ENCODE measurements at regions not wholly inside any gene's neighbourhood (a gene's known extent, or its start where the extent isn't known, plus 50 kb on each side); places are given as distances from the start of the nearest gene placed in this dataset.

DNA sequence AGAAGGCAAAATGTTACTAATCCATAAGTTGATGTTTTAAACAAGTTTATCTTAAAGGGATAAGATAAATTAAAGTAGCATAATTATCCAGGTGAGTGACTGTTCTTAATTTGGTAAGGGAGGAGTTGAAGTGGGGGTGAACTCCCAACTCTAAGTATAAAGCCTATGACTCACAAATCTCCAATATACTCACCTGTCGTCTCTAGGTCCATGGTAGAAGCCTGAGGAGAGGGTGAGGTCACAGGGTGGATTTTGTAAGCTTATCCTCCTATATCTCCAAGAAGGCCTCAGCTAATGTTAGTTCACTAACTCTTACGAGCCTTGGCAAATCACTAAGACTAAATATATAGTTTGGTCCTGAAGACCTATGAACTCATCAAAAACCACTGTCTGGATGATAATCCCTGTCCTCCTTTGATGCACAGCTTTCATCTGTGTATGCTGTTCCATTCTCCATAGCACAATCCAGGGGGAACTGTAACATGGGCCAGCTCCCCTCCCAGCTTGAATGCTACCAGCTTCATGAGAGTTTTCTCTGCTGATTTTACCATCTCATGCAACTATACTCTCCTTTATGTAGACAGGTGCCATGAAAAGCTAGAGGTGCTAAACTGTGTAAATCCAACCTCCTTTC, 158.7 kb downstream of the BTC start:
- H3K4ac ChIP-seq (ENCODE audit: low read length): no peak overlapping the region
- peaks cover 0 to 1% of the 10 kb centered on the region in 2 donors for H3K4me1 ChIP-seq (ENCODE audit: control insufficient read depth in 2 of 2, insufficient read depth in 1 of 2, low read depth in 1 of 2, low read length in 2 of 2)
- no peak overlapping the region for H2AK5ac ChIP-seq (ENCODE audit: low read depth, low read length)
- H3K4me2 ChIP-seq (ENCODE audit: insufficient read depth, low read length, poor library complexity, severe bottlenecking): no peak overlapping the region
- H3K9ac ChIP-seq (ENCODE audit: low read depth, low read length, poor library complexity): no peak overlapping the region
- no CpG with 5 or more reads among the region's 2 CpGs for WGBS, 2 donors (ENCODE audit: extremely low coverage in 2 of 2, insufficient read length in 2 of 2, insufficient replicate concordance in 1 of 2)
- H2BK12ac ChIP-seq (ENCODE audit: low read length): no peak overlapping the region
- H4K91ac ChIP-seq (ENCODE audit: low read depth, low read length, poor library complexity): no peak overlapping the region
- no peaks in the 10 kb centered on the region for H3K27me3 ChIP-seq (ENCODE audit: control insufficient read depth in 3 of 3, insufficient read depth in 3 of 3, low read depth in 1 of 3, low read length in 3 of 3)
- no peak overlapping the region for H4K8ac ChIP-seq (ENCODE audit: low read depth, low read length)
- H2AFZ ChIP-seq (ENCODE audit: low read length): no peak overlapping the region
- H3K14ac ChIP-seq (ENCODE audit: low read length): no peak overlapping the region
- no peak overlapping the region for H2BK5ac ChIP-seq (ENCODE audit: low read length)
- no peak overlapping the region for H3K18ac ChIP-seq (ENCODE audit: low read length)
- H3K9me3 ChIP-seq (replicated peaks in 1 of 2; ENCODE audit: control insufficient read depth in 2 of 2, insufficient read depth in 1 of 2, low read depth in 1 of 2, low read length in 2 of 2): no peaks in the 10 kb centered on the region
- H3K79me1 ChIP-seq (ENCODE audit: low read depth, low read length): no peaks in the 10 kb centered on the region
- H2BK120ac ChIP-seq (ENCODE audit: low read depth, low read length): no peak overlapping the region
- H2BK15ac ChIP-seq (ENCODE audit: low read length): no peak overlapping the region
- no peak overlapping the region for H3K27ac ChIP-seq (replicated peaks; ENCODE audit: low read length)
- H3K23ac ChIP-seq (ENCODE audit: low read depth, low read length, poor library complexity): no peak overlapping the region
- H3K4me3 ChIP-seq (ENCODE audit: low read length in 2 of 2): no peak overlapping the region
- no peak for DNase-seq (ENCODE audit: low spot score)
- no peaks in the 10 kb centered on the region for H3K36me3 ChIP-seq (replicated peaks in 1 of 2; ENCODE audit: control insufficient read depth in 2 of 2, insufficient read depth in 2 of 2, low read length in 2 of 2)

DNA sequence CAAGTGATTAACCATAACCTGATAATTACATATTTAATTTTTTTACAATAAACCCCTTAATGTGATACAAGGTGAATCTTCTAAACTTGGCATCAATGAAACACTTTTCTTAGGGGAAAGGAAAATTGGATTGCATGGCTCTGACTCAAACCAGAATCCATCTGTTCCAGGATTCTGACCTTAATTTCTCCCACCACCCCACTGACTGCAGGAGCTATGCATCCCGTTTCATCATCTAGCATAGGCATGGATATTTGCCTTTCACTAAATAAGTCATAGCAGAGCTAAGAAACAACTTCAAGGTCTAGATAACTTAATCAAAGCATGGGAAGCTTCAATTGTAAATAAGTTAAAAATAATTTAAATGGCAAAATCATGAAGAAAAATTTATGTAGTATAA, 156.3 kb downstream of the BTC start:
- Histone ChIP-seq H3K4me3 (ENCODE audit: low read length in 2 of 2) (no peak overlapping the region), H3K79me1 (ENCODE audit: low read depth, low read length) (no peaks in the 10 kb centered on the region), H3K4ac (ENCODE audit: low read length) (no peak overlapping the region), H3K4me1 (ENCODE audit: control insufficient read depth in 2 of 2, insufficient read depth in 1 of 2, low read depth in 1 of 2, low read length in 2 of 2) (no peaks in the 10 kb centered on the region), H3K18ac (ENCODE audit: low read length) (no peak overlapping the region), H3K9ac (ENCODE audit: low read depth, low read length, poor library complexity) (no peak overlapping the region), H2BK120ac (ENCODE audit: low read depth, low read length) (no peak overlapping the region), H3K27ac (replicated peaks; ENCODE audit: low read length) (no peak overlapping the region), H2BK15ac (ENCODE audit: low read length) (no peak overlapping the region), H3K23ac (ENCODE audit: low read depth, low read length, poor library complexity) (no peak overlapping the region), H2BK12ac (ENCODE audit: low read length) (no peak overlapping the region), H3K36me3 (replicated peaks in 1 of 2; ENCODE audit: control insufficient read depth in 2 of 2, insufficient read depth in 2 of 2, low read length in 2 of 2) (no peaks in the 10 kb centered on the region), H2AK5ac (ENCODE audit: low read depth, low read length) (no peak overlapping the region), H3K9me3 (replicated peaks in 1 of 2; ENCODE audit: control insufficient read depth in 2 of 2, insufficient read depth in 1 of 2, low read depth in 1 of 2, low read length in 2 of 2) (no peaks in the 10 kb centered on the region), H2AFZ (ENCODE audit: low read length) (no peak overlapping the region), H2BK5ac (ENCODE audit: low read length) (no peak overlapping the region), H4K8ac (ENCODE audit: low read depth, low read length) (no peak overlapping the region), H4K91ac (ENCODE audit: low read depth, low read length, poor library complexity) (no peak overlapping the region), H3K4me2 (ENCODE audit: insufficient read depth, low read length, poor library complexity, severe bottlenecking) (no peak overlapping the region), H3K27me3 (ENCODE audit: control insufficient read depth in 3 of 3, insufficient read depth in 3 of 3, low read depth in 1 of 3, low read length in 3 of 3) (no peaks in the 10 kb centered on the region), H3K14ac (ENCODE audit: low read length) (no peak overlapping the region)
- DNase-seq (ENCODE audit: low spot score): no peak
- WGBS, 2 donors (ENCODE audit: extremely low coverage in 2 of 2, insufficient read length in 2 of 2, insufficient replicate concordance in 1 of 2): no CpG with 5 or more reads among the region's 1 CpG

- Histone ChIP-seq H4K91ac (ENCODE audit: low read depth, low read length, poor library complexity) (no peak overlapping the region), H3K27ac (replicated peaks; ENCODE audit: low read length) (no peak overlapping the region), H3K4me3 (ENCODE audit: low read length in 2 of 2) (no peak overlapping the region), H4K8ac (ENCODE audit: low read depth, low read length) (no peak overlapping the region), H3K79me1 (ENCODE audit: low read depth, low read length) (no peaks in the 10 kb centered on the region), H2BK12ac (ENCODE audit: low read length) (no peak overlapping the region), H3K14ac (ENCODE audit: low read length) (no peak overlapping the region), H2BK5ac (ENCODE audit: low read length) (no peak overlapping the region), H2BK15ac (ENCODE audit: low read length) (no peak overlapping the region), H2BK120ac (ENCODE audit: low read depth, low read length) (no peak overlapping the region), H2AK5ac (ENCODE audit: low read depth, low read length) (no peak overlapping the region), H3K9me3 (replicated peaks in 1 of 2; ENCODE audit: control insufficient read depth in 2 of 2, insufficient read depth in 1 of 2, low read depth in 1 of 2, low read length in 2 of 2) (no peaks in the 10 kb centered on the region), H3K9ac (ENCODE audit: low read depth, low read length, poor library complexity) (no peak overlapping the region), H3K23ac (ENCODE audit: low read depth, low read length, poor library complexity) (no peak overlapping the region), H3K27me3 (ENCODE audit: control insufficient read depth in 3 of 3, insufficient read depth in 3 of 3, low read depth in 1 of 3, low read length in 3 of 3) (no peaks in the 10 kb centered on the region), H3K4me1 (ENCODE audit: control insufficient read depth in 2 of 2, insufficient read depth in 1 of 2, low read depth in 1 of 2, low read length in 2 of 2) (no peaks in the 10 kb centered on the region), H3K4ac (ENCODE audit: low read length) (no peak overlapping the region), H3K18ac (ENCODE audit: low read length) (no peak overlapping the region), H2AFZ (ENCODE audit: low read length) (no peak overlapping the region), H3K36me3 (replicated peaks in 1 of 2; ENCODE audit: control insufficient read depth in 2 of 2, insufficient read depth in 2 of 2, low read length in 2 of 2) (no peaks in the 10 kb centered on the region), H3K4me2 (ENCODE audit: insufficient read depth, low read length, poor library complexity, severe bottlenecking) (no peak overlapping the region)
- DNase-seq (ENCODE audit: low spot score): no peak
- WGBS, 2 donors (ENCODE audit: extremely low coverage in 2 of 2, insufficient read length in 2 of 2, insufficient replicate concordance in 1 of 2): no CpG with 5 or more reads among the region's 3 CpGs
Observed at GRCh38 chr4:74638689-74639088, 155.6 kb downstream of the BTC start.

DNA sequence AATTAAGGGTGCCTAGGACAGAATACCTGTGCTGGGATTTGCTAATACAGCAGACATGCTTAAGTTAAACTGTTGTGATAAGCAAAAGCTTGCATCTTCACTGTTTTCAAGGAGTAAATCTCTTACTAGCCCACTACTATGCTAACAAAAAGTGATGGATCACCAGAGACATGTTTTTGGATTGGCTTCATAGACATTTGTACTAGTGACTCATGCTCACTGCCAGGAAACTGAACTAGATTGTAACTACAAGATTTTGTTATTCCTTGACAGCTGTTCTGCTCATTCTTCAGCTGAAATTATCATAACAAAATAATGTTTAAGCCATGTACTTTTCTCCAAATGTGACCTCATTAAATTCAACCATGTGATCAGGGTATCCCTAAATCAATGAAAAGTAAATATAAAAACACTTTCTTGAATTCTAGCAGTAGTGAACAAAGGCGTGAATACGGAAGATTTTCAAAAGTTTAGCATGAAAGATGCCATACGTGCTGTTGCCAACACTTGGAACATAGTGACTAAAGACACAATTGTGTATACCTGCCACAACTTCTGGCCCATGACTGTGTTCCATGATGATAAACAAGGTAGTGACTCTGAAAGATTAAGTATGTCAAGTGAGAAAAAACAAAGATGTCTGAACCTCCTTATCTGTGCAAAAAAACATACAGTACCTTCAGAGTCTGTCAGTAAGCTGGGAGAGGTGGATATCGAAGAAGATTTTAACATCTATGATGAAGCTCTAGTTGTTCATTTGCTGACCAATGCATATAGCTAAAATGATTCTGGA, 154.0 kb downstream of the BTC start:
- H2BK12ac ChIP-seq (ENCODE audit: low read length): no peak overlapping the region
- H3K4me2 ChIP-seq (ENCODE audit: insufficient read depth, low read length, poor library complexity, severe bottlenecking): no peak overlapping the region
- no peaks in the 10 kb centered on the region for H3K27me3 ChIP-seq (ENCODE audit: control insufficient read depth in 3 of 3, insufficient read depth in 3 of 3, low read depth in 1 of 3, low read length in 3 of 3)
- H3K36me3 ChIP-seq (replicated peaks in 1 of 2; ENCODE audit: control insufficient read depth in 2 of 2, insufficient read depth in 2 of 2, low read length in 2 of 2): no peaks in the 10 kb centered on the region
- WGBS, 2 donors (ENCODE audit: extremely low coverage in 2 of 2, insufficient read length in 2 of 2, insufficient replicate concordance in 1 of 2): no CpG with 5 or more reads among the region's 4 CpGs
- H2AK5ac ChIP-seq (ENCODE audit: low read depth, low read length): no peak overlapping the region
- H3K27ac ChIP-seq (replicated peaks; ENCODE audit: low read length): no peak overlapping the region
- no peak overlapping the region for H2AFZ ChIP-seq (ENCODE audit: low read length)
- H3K4me3 ChIP-seq (ENCODE audit: low read length in 2 of 2): no peak overlapping the region
- no peak overlapping the region for H3K14ac ChIP-seq (ENCODE audit: low read length)
- no peak overlapping the region for H2BK15ac ChIP-seq (ENCODE audit: low read length)
- no peaks in the 10 kb centered on the region for H3K79me1 ChIP-seq (ENCODE audit: low read depth, low read length)
- H4K8ac ChIP-seq (ENCODE audit: low read depth, low read length): no peak overlapping the region
- no peak for DNase-seq (ENCODE audit: low spot score)
- no peak overlapping the region for H3K9ac ChIP-seq (ENCODE audit: low read depth, low read length, poor library complexity)
- no peak overlapping the region for H2BK120ac ChIP-seq (ENCODE audit: low read depth, low read length)
- H4K91ac ChIP-seq (ENCODE audit: low read depth, low read length, poor library complexity): no peak overlapping the region
- no peak overlapping the region for H3K4ac ChIP-seq (ENCODE audit: low read length)
- no peak overlapping the region for H3K18ac ChIP-seq (ENCODE audit: low read length)
- no peaks in the 10 kb centered on the region for H3K9me3 ChIP-seq (replicated peaks in 1 of 2; ENCODE audit: control insufficient read depth in 2 of 2, insufficient read depth in 1 of 2, low read depth in 1 of 2, low read length in 2 of 2)
- no peaks in the 10 kb centered on the region for H3K4me1 ChIP-seq (ENCODE audit: control insufficient read depth in 2 of 2, insufficient read depth in 1 of 2, low read depth in 1 of 2, low read length in 2 of 2)
- no peak overlapping the region for H2BK5ac ChIP-seq (ENCODE audit: low read length)
- no peak overlapping the region for H3K23ac ChIP-seq (ENCODE audit: low read depth, low read length, poor library complexity)
